Suprapubic skin (tissue), 4 donors: ENCODE measurements at regions not wholly inside any gene's neighbourhood (a gene's known extent, or its start where the extent isn't known, plus 50 kb on each side); places are given as distances from the start of the nearest gene placed in this dataset.

Source experiments
- DNase-seq, 2 donors: peaks; one replicate each; pipeline ENCODE4 v3.0.0-alpha.2; 2019; ENCODE audit warnings: low spot score in 2 of 2
- H3K27ac ChIP-seq: fragments of 200-600 bp; sonication (generic); one replicate; pipeline ENCODE4 v1.5.1; 2019
- H3K27me3 ChIP-seq: fragments of 200-600 bp; sonication (generic); one replicate; pipeline ENCODE4 v1.5.1; 2019
- H3K36me3 ChIP-seq: fragments of 200-600 bp; sonication (generic); one replicate; pipeline ENCODE4 v1.5.1; 2019
- H3K4me1 ChIP-seq: fragments of 200-600 bp; sonication (generic); one replicate; pipeline ENCODE4 v1.5.1; 2019
- H3K4me3 ChIP-seq: fragments of 200-600 bp; sonication (generic); one replicate; pipeline ENCODE4 v1.5.1; 2019; ENCODE audit warnings: mild to moderate bottlenecking
- H3K9me3 ChIP-seq: fragments of 200-600 bp; sonication (generic); one replicate; pipeline ENCODE4 v1.5.1; 2019
- CTCF ChIP-seq, 2 donors: fragments of 200-600 bp in 1 of 2; fragments of 450-650 bp in 1 of 2; sonication (generic) in 1 of 2; IDR thresholded peaks; one replicate each; pipeline ENCODE4 v1.5.1; 2016 to 2019; ENCODE audit warnings: antibody characterized with exemption in 2 of 2, mild to moderate bottlenecking in 1 of 2, moderate library complexity in 1 of 2
- EP300 ChIP-seq: sonication (generic); formaldehyde crosslinking; IDR thresholded peaks from one replicate; pipeline ENCODE4 v1.6.1; 2017; ENCODE audit warnings: antibody characterized with exemption
- POLR2A ChIP-seq, 2 donors: fragments of 450-650 bp; IDR thresholded peaks; one replicate each; pipeline ENCODE4 v1.6.1; 2017; ENCODE audit warnings: antibody characterized with exemption in 2 of 2, mild to moderate bottlenecking in 2 of 2, moderate library complexity in 2 of 2
- POLR2AphosphoS5 ChIP-seq, 3 donors: sonication (generic); formaldehyde crosslinking; IDR thresholded peaks; one replicate each; pipeline ENCODE4 v1.6.1; 2017; ENCODE audit warnings: antibody characterized with exemption in 3 of 3
- WGBS: methylation state at CpG from one replicate; pipeline ENCODE4 v1.1.5; 2018; 5-methylcytosine and 5-hydroxymethylcytosine counted together

GRCh38 chr1:103353391-103353790 is 172.1 kb upstream of the RNPC3 start:
- WGBS, result 58% methylated on average over 1 of the region's 1 CpG
- TF ChIP-seq CTCF (IDR thresholded peaks at IDR 0.05) (no peak), EP300 (no peak), POLR2AphosphoS5 (IDR thresholded peaks at IDR 0.05) (no peak), POLR2A (IDR thresholded peaks at IDR 0.05) (no peak)
- Histone ChIP-seq H3K27ac (no peak overlapping the region), H3K36me3 (no peaks in the 10 kb centered on the region), H3K4me3 (no peak overlapping the region), H3K9me3 (peaks cover 5% of the 10 kb centered on the region), H3K27me3 (no peaks in the 10 kb centered on the region), H3K4me1 (no peaks in the 10 kb centered on the region)
- no peak for DNase-seq

- WGBS, result 26% methylated on average over 1 of the region's 1 CpG
- no peaks in the 10 kb centered on the region for H3K27me3 ChIP-seq
- no peaks in the 10 kb centered on the region for H3K4me1 ChIP-seq
- H3K27ac ChIP-seq, result no peak overlapping the region
- TF ChIP-seq CTCF (IDR thresholded peaks at IDR 0.05), result no peak
- TF ChIP-seq POLR2AphosphoS5 (IDR thresholded peaks at IDR 0.05), result no peak
- TF ChIP-seq EP300, result no peak
- TF ChIP-seq POLR2A (IDR thresholded peaks at IDR 0.05), result no peak
- H3K36me3 ChIP-seq, result no peaks in the 10 kb centered on the region
- no peak for DNase-seq
- H3K9me3 ChIP-seq, result no peaks in the 10 kb centered on the region
- no peak overlapping the region for H3K4me3 ChIP-seq
Observed at GRCh38 chr1:103348136-103348535, 177.4 kb upstream of the RNPC3 start.

GRCh38 chr1:103344930-103345329 is 180.6 kb upstream of the RNPC3 start:
- 87% methylated on average over 3 of the region's 3 CpGs for WGBS
- H3K4me1 ChIP-seq, result no peaks in the 10 kb centered on the region
- H3K4me3 ChIP-seq, result no peak overlapping the region
- DNase-seq, result no peak
- H3K27ac ChIP-seq, result no peak overlapping the region
- H3K27me3 ChIP-seq, result no peaks in the 10 kb centered on the region
- no peaks in the 10 kb centered on the region for H3K36me3 ChIP-seq
- H3K9me3 ChIP-seq, result no peaks in the 10 kb centered on the region
- TF ChIP-seq POLR2AphosphoS5 (IDR thresholded peaks at IDR 0.05) (no peak), CTCF (IDR thresholded peaks at IDR 0.05) (no peak), POLR2A (IDR thresholded peaks at IDR 0.05) (no peak), EP300 (no peak)

GRCh38 chr1:103341377-103341880 is 184.1 kb upstream of the RNPC3 start:
- WGBS, result 88% methylated on average over 2 of the region's 2 CpGs
- DNase-seq, result no peak
- Histone ChIP-seq H3K4me3 (no peak overlapping the region), H3K27ac (no peak overlapping the region), H3K27me3 (no peaks in the 10 kb centered on the region), H3K4me1 (no peaks in the 10 kb centered on the region), H3K36me3 (no peaks in the 10 kb centered on the region), H3K9me3 (no peaks in the 10 kb centered on the region)
- no peak for TF ChIP-seq CTCF (IDR thresholded peaks at IDR 0.05)
- TF ChIP-seq POLR2A (IDR thresholded peaks at IDR 0.05), result no peak
- no peak for TF ChIP-seq POLR2AphosphoS5 (IDR thresholded peaks at IDR 0.05)
- TF ChIP-seq EP300, result no peak

GRCh38 chr1:103337779-103338178 is 187.7 kb upstream of the RNPC3 start:
- Histone ChIP-seq H3K4me1 (no peaks in the 10 kb centered on the region), H3K9me3 (no peaks in the 10 kb centered on the region), H3K36me3 (no peaks in the 10 kb centered on the region), H3K27ac (no peak overlapping the region), H3K27me3 (no peaks in the 10 kb centered on the region), H3K4me3 (no peak overlapping the region)
- whole genome bisulfite sequencing, result 64% methylated on average over 4 of the region's 4 CpGs
- TF ChIP-seq POLR2AphosphoS5 (IDR thresholded peaks at IDR 0.05), result no peak
- TF ChIP-seq CTCF (IDR thresholded peaks at IDR 0.05), result no peak
- TF ChIP-seq EP300, result no peak
- TF ChIP-seq POLR2A (IDR thresholded peaks at IDR 0.05), result no peak
- DNase-seq, result no peak
